RWPE2 (cell line): ENCODE measurements at regions not wholly inside any gene's neighbourhood (a gene's known extent, or its start where the extent isn't known, plus 50 kb on each side); places are given as distances from the start of the nearest gene placed in this dataset.

ENCODE experiments used
- ATAC-seq: fragments of 200-7000 bp; cut with Tn5 transposase; 3 replicates; pipeline ENCODE4 v1.9.1; 2021; ENCODE audit warnings: low read depth
- DNase-seq: peaks from one replicate; pipeline ENCODE4 v3.0.0-alpha.2; 2020; ENCODE audit warnings: low spot score
- H3K27ac ChIP-seq: fragments of 450-650 bp; 2 replicates; pipeline ENCODE4 v1.5.1; 2017; ENCODE audit warnings: mild to moderate bottlenecking; ENCODE audit not compliant: poor library complexity, severe bottlenecking
- H3K27me3 ChIP-seq: fragments of 250-450 bp; sonication (Bioruptor Pico); 2 replicates; pipeline ENCODE4 v1.5.1; 2021; ENCODE audit warnings: mild to moderate bottlenecking, moderate library complexity; ENCODE audit not compliant: insufficient read depth, poor library complexity, severe bottlenecking
- H3K36me3 ChIP-seq: fragments of 250-450 bp; sonication (Bioruptor Pico); 2 replicates; pipeline ENCODE4 v1.5.1; 2020; ENCODE audit warnings: low read depth, mild to moderate bottlenecking, moderate library complexity
- H3K4me1 ChIP-seq: fragments of 250-450 bp; sonication (Bioruptor Pico); 2 replicates; pipeline ENCODE4 v1.5.1; 2021; ENCODE audit warnings: mild to moderate bottlenecking, moderate library complexity; ENCODE audit not compliant: insufficient read depth, poor library complexity, severe bottlenecking
- H3K4me3 ChIP-seq: fragments of 250-450 bp; sonication (Bioruptor Pico); 2 replicates; pipeline ENCODE4 v1.5.1; 2021; ENCODE audit warnings: mild to moderate bottlenecking, moderate library complexity; ENCODE audit not compliant: severe bottlenecking
- H3K9me3 ChIP-seq: fragments of 250-450 bp; sonication (Bioruptor Pico); 2 replicates; pipeline ENCODE4 v1.5.1; 2021; ENCODE audit warnings: mild to moderate bottlenecking, moderate library complexity; ENCODE audit not compliant: severe bottlenecking
- TF ChIP-seq, protein P1 (sequence below): fragments of 450-650 bp; IDR thresholded peaks from one replicate; pipeline ENCODE4 v1.5.1; 2017; ENCODE audit warnings: mild to moderate bottlenecking, moderate library complexity; ENCODE audit not compliant: poor library complexity, severe bottlenecking

DNA sequence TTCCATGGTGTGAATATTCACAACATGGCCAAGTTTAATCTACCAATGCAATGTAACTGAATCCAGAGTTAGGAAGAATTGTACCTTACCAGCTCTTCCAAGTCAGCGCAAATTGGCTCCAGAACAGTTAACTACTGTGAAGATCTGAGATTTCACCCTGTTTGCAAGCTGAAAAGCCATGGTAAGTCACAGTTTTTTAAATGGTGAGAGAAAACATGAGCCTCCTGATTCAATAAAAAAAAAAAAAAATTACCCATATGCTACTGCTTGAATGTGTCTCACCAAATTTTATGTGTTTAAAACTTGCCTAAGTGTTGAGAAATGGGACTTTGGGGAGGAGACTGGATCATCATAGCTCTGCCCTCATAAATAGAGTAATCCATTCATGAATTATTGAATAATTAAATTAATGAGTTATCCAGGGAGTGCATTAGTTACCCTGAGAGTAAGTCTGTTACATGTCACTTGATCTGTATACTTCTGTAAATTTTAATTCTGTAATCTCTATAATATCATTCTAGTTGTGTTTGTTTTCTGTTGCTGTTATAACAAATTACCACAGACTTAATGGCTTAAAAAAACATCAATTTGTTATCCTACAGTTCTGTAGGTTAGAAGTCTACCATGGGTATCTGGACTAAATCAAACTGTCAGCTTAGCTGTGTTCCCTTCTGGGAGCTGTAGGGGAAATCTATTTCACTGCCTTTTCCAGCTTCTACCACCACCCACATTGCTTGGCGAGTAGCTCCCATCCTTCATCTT lies 1355.9 kb downstream of the GRIK2 start:
- no peaks in the 10 kb centered on the region for H3K36me3 ChIP-seq
- TF ChIP-seq, protein P1, sequence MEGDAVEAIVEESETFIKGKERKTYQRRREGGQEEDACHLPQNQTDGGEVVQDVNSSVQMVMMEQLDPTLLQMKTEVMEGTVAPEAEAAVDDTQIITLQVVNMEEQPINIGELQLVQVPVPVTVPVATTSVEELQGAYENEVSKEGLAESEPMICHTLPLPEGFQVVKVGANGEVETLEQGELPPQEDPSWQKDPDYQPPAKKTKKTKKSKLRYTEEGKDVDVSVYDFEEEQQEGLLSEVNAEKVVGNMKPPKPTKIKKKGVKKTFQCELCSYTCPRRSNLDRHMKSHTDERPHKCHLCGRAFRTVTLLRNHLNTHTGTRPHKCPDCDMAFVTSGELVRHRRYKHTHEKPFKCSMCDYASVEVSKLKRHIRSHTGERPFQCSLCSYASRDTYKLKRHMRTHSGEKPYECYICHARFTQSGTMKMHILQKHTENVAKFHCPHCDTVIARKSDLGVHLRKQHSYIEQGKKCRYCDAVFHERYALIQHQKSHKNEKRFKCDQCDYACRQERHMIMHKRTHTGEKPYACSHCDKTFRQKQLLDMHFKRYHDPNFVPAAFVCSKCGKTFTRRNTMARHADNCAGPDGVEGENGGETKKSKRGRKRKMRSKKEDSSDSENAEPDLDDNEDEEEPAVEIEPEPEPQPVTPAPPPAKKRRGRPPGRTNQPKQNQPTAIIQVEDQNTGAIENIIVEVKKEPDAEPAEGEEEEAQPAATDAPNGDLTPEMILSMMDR: no peak
- no peaks in the 10 kb centered on the region for H3K27me3 ChIP-seq
- H3K27ac ChIP-seq: no peak overlapping the region
- H3K9me3 ChIP-seq: no peaks in the 10 kb centered on the region
- no peak for DNase-seq
- no peaks in the 10 kb centered on the region for H3K4me1 ChIP-seq
- ATAC-seq: no peak
- no peak overlapping the region for H3K4me3 ChIP-seq

DNA sequence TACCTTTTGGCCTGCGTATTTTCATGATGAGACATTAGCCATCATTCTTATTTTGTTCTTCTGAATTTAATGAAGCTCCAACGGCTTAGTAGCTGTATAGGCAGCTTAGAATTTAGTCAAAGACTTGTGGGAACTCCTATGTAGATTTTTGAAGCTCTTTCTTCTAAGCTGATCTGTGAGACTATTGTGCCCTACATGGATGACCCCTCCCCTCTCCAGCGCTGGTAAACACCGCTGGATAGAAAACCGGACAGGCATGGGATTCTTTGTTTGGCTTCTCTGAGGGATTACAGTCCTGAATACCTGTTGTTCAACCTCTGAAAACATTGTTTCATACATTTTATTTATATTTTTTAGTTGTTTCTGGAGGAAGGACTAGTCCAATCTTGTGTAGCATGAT lies 1353.4 kb downstream of the GRIK2 start:
- no peaks in the 10 kb centered on the region for H3K4me1 ChIP-seq
- ATAC-seq: no peak
- TF ChIP-seq, protein P1: no peak

DNA sequence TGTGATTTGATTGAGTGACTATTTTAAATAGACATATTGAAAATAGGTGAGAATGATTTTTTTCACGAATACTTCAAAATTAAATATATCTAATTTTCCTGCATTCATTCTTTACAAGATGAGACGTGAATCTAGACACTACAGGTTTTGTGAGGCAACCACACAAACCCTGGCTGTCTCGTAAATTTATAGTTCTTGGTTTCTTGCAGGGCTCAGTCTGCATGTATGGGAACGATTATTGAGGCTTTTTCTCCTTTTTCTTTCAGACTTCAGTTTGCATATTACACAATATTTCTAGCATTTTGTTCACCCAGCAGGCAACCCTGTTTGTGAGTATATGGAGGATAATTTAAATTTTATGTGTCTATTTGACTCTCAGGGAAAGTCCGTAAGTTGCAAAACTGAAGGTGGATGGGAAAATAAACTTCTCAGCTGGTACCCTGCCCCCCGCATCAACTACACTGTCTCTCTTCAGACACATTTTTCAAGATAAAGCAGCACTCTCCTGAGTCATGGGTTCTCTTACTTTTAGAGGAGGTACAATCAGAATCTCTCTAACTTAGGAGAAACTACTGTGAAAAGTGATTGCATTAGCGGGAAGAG lies 1349.3 kb downstream of the GRIK2 start:
- no peaks in the 10 kb centered on the region for H3K36me3 ChIP-seq
- TF ChIP-seq, protein P1: no peak
- DNase-seq (no peak), ATAC-seq (no peak)
- H3K4me1 ChIP-seq: no peaks in the 10 kb centered on the region
- H3K27ac ChIP-seq: no peak overlapping the region
- H3K4me3 ChIP-seq: no peak overlapping the region
- no peaks in the 10 kb centered on the region for H3K27me3 ChIP-seq
- H3K9me3 ChIP-seq: no peaks in the 10 kb centered on the region

More for the DNA sequence above, 1353.4 kb downstream of the GRIK2 start:
- H3K27me3 ChIP-seq: no peaks in the 10 kb centered on the region
- no peak for DNase-seq
- H3K4me3 ChIP-seq: no peak overlapping the region
- H3K9me3 ChIP-seq: no peaks in the 10 kb centered on the region
- no peak overlapping the region for H3K27ac ChIP-seq
- H3K36me3 ChIP-seq: no peaks in the 10 kb centered on the region

DNA sequence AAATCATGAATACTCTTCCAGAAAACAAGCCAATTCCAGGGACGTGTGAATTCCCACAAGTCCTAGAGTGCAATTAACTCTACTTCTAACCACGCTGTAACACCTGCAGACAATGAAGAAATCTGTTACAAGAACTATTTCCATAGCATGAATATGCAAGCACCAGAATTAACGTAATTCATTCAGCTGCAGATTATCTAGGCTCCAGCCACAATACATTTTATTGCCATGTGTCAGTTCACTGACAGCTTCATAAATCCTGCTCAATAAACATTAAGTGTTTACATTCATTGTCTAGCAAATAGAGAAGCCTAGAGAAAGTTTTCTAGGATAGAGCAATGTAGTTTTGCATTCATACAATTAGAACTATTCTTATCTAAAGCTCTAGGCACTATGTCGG lies 1348.5 kb downstream of the GRIK2 start:
- no peak overlapping the region for H3K27ac ChIP-seq
- H3K4me3 ChIP-seq: no peak overlapping the region
- H3K9me3 ChIP-seq: no peaks in the 10 kb centered on the region
- no peak for ATAC-seq
- no peaks in the 10 kb centered on the region for H3K36me3 ChIP-seq
- TF ChIP-seq, protein P1: no peak
- no peak for DNase-seq
- H3K4me1 ChIP-seq: no peaks in the 10 kb centered on the region
- no peaks in the 10 kb centered on the region for H3K27me3 ChIP-seq

DNA sequence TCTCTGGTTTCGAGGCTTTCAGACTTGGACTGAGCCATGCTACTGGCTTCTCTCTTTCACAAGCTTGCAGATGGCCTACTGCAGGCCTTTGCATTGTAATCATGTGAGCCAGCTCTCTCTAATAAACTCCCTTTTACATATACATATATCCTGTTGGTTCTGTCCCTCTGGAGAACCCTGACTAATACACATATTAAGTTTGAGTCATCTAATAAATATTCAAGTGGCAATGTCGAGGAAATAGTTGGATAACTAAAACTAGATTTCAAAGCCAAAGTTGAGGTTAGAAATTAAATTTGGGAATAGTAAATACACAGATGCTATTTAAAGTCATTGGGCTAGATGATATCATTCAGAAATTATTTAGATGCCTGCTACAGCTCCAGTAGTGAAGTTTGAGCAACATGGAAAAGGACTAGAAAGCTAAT lies 1343.4 kb downstream of the GRIK2 start:
- DNase-seq (no peak), ATAC-seq (peak; percentile 76)
- TF ChIP-seq, protein P1: no peak
- no peaks in the 10 kb centered on the region for H3K27me3 ChIP-seq
- no peak overlapping the region for H3K4me3 ChIP-seq
- no peaks in the 10 kb centered on the region for H3K36me3 ChIP-seq
- H3K4me1 ChIP-seq: no peaks in the 10 kb centered on the region
- no peaks in the 10 kb centered on the region for H3K9me3 ChIP-seq
- H3K27ac ChIP-seq: no peak overlapping the region
